GM12801 (cell line): ENCODE measurements at regions not wholly inside any gene's neighbourhood (a gene's known extent, or its start where the extent isn't known, plus 50 kb on each side); places are given as distances from the start of the nearest gene placed in this dataset.

ENCODE experiments used
- CTCF ChIP-seq: IDR thresholded peaks from one replicate; pipeline ENCODE4 v1.5.1; 2011; ENCODE audit warnings: control low read depth; ENCODE audit not compliant: insufficient read length; ENCODE audit errors: extremely low read depth

GRCh38 chr10:113283189-113283588 is 269.7 kb upstream of the HABP2 start:
- TF ChIP-seq CTCF = no peak

GRCh38 chr10:113284635-113285034 is 268.2 kb upstream of the HABP2 start:
- TF ChIP-seq CTCF = no peak

- TF ChIP-seq CTCF = no peak
These were observed 267.5 kb upstream of the HABP2 start for GRCh38 chr10:113285305-113285704.

- TF ChIP-seq CTCF = no peak
These were observed 265.3 kb upstream of the HABP2 start for GRCh38 chr10:113287592-113287991.

- no peak for TF ChIP-seq CTCF
These were observed 262.7 kb upstream of the HABP2 start for GRCh38 chr10:113290137-113290536.

GRCh38 chr10:113291413-113291812 is 261.4 kb upstream of the HABP2 start:
- TF ChIP-seq CTCF = no peak

- TF ChIP-seq CTCF = no peak
These were observed 260.8 kb upstream of the HABP2 start for GRCh38 chr10:113292086-113292485.

GRCh38 chr10:113292743-113293142 is 260.1 kb upstream of the HABP2 start:
- no peak for TF ChIP-seq CTCF
